BJ (cell line): ENCODE measurements at regions not wholly inside any gene's neighbourhood (a gene's known extent, or its start where the extent isn't known, plus 50 kb on each side); places are given as distances from the start of the nearest gene placed in this dataset.

Experiments
- CTCF ChIA-PET: fragments of 350-600 bp; formaldehyde crosslinking; extraction: SDS; loops from one replicate; lab custom pipeline; 2021; ENCODE audit warnings: antibody characterized with exemption, inconsistent platforms; lab: Yijun Ruan, JAX
- POLR2A ChIA-PET: fragments of 300-600 bp; sonication (Branson Sonifier 250); formaldehyde crosslinking; extraction: SDS; loops from one replicate; lab custom pipeline; 2021; ENCODE audit warnings: antibody characterized with exemption; lab: Charles Lee
- DNase-seq: peaks from one replicate; pipeline ENCODE4 v3.0.0-alpha.2; 2011; ENCODE audit warnings: low read depth
- H3K27me3 ChIP-seq: 2 replicates; pipeline ENCODE4 v1.6.0; 2011; ENCODE audit warnings: low read length; ENCODE audit not compliant: control insufficient read depth, insufficient read depth
- H3K36me3 ChIP-seq: 2 replicates; pipeline ENCODE4 v1.5.1; 2011; ENCODE audit warnings: low read length; ENCODE audit not compliant: control insufficient read depth, insufficient read depth
- H3K4me3 ChIP-seq: 2 replicates; pipeline ENCODE4 v1.5.1; 2011; ENCODE audit warnings: low read depth, mild to moderate bottlenecking, control low read depth, low read length
- CTCF ChIP-seq: IDR thresholded peaks from 2 replicates; pipeline ENCODE4 v1.5.1; 2011; ENCODE audit warnings: low read depth, mild to moderate bottlenecking, control low read depth, inconsistent platforms, low read length, moderate library complexity; ENCODE audit not compliant: insufficient read depth

DNA sequence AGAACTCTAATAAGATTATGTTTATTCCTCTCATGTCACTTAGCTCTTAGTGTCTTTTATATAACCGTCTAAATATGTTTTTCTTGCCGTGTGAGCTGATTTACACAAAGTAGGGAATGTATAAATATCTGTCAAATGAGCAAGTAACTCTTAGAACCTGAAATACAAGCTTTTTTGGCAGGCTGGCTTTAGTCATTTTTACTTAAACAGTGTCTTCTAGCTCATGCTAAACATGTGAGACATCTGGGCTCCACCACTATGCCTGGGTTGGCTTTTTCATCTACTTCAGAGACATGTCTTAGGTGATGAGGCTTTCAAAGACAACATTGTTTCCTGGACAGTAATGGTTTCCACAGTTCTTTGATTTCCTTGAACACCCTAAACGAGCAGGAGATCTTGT, 137.2 kb upstream of the ZNF608 start:
- Histone ChIP-seq H3K27me3 (no peaks in the 10 kb centered on the region), H3K36me3 (no peaks in the 10 kb centered on the region), H3K4me3 (no peak overlapping the region)
- POLR2A ChIA-PET, result no interaction called here
- no peak for TF ChIP-seq CTCF
- CTCF ChIA-PET, result interaction anchor here (2.8 kb wide), 1 partner anchor 11 kb away, joined by 10 read pairs; no protein-coding TSS in a partner anchor
- DNase-seq, result no peak

DNA sequence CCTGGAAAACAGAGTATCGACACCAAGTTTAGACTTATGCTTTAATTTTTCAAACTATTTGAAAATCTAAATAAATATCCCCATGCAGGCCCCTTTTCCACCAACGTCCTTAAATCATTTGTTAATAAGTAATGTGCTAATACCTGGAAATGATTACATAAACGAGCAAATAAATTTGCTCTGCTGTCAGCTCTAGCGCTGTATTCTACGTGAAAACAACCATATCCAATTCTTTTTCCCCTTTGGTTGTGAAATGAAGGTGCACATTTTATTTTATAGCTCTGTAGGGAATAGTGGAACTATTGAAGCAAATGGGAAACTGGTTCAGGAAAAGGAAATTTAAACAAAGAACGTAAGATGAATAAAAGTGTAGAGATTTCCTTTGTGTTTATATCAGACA, 137.7 kb upstream of the ZNF608 start:
- no peaks in the 10 kb centered on the region for H3K36me3 ChIP-seq
- no peak overlapping the region for H3K4me3 ChIP-seq
- POLR2A ChIA-PET, result no interaction called here
- H3K27me3 ChIP-seq, result no peaks in the 10 kb centered on the region
- DNase-seq, result no peak
- no peak for TF ChIP-seq CTCF
- CTCF ChIA-PET, result interaction anchor here (2.8 kb wide), 1 partner anchor 10 kb away, joined by 10 read pairs; no protein-coding TSS in a partner anchor

DNA sequence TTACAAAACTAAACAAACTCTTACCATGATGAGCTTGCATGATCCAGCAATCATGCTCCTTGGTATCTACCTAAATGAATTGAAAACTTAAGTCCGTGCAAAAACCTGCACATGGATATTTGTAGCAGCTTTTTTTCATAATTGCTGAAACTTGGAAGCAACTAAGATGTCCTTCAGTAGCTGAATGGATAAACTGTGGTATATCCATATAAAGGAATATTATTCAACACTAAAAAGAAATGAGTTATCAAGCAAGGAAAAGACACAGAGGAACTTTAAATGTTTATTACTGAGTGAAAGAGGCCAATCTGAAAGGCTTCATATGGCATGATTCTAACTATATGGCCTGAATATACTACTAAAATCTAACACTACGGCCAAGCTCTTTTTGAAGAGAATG, 139.1 kb upstream of the ZNF608 start:
- Histone ChIP-seq H3K27me3 (no peaks in the 10 kb centered on the region), H3K36me3 (no peaks in the 10 kb centered on the region), H3K4me3 (no peak overlapping the region)
- no peak for DNase-seq
- CTCF ChIA-PET, result no interaction called here
- POLR2A ChIA-PET, result no interaction called here
- no peak for TF ChIP-seq CTCF

GRCh38 chr5:124887223-124887622, 140.8 kb upstream of the ZNF608 start:
- ChIA-PET POLR2A (no interaction called here), CTCF (interaction anchor here (0.5 to 0.8 kb wide), 2 partner anchors 292 to 301 kb away, joined by 3 read pairs; no protein-coding TSS in a partner anchor)
- H3K36me3 ChIP-seq, result no peaks in the 10 kb centered on the region
- no peak overlapping the region for H3K4me3 ChIP-seq
- no peak for TF ChIP-seq CTCF
- H3K27me3 ChIP-seq, result no peaks in the 10 kb centered on the region
- DNase-seq, result no peak

DNA sequence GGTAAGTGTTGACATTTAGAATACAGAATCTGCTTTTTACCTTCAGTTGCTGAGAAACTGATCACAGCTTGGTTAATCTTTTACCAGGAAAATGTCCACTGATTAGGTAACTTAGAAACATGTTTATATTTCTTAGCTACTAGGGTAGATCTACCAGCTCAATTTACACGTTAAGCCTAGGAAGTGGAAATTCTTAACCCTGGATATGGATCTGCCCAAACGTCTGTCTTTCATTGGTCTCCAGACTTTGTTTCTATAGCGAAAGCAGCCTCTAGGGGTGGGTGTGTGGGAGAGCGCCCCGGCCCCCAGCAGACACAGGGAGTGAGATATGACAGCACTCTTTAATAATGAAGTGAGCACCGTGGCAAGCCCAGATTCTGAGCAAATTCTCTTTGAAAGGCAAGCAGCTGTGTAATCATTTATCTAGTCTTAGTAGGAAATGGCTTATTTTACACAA, 141.6 kb upstream of the ZNF608 start:
- CTCF ChIA-PET, result no interaction called here
- no peak for TF ChIP-seq CTCF
- POLR2A ChIA-PET, result no interaction called here
- no peak for DNase-seq
- Histone ChIP-seq H3K27me3 (no peaks in the 10 kb centered on the region), H3K36me3 (no peaks in the 10 kb centered on the region), H3K4me3 (no peak overlapping the region)
